ENCODE measurements at regions not wholly inside any gene's neighbourhood (a gene's known extent, or its start where the extent isn't known, plus 50 kb on each side); places are given as distances from the start of the nearest gene placed in this dataset.

DNA sequence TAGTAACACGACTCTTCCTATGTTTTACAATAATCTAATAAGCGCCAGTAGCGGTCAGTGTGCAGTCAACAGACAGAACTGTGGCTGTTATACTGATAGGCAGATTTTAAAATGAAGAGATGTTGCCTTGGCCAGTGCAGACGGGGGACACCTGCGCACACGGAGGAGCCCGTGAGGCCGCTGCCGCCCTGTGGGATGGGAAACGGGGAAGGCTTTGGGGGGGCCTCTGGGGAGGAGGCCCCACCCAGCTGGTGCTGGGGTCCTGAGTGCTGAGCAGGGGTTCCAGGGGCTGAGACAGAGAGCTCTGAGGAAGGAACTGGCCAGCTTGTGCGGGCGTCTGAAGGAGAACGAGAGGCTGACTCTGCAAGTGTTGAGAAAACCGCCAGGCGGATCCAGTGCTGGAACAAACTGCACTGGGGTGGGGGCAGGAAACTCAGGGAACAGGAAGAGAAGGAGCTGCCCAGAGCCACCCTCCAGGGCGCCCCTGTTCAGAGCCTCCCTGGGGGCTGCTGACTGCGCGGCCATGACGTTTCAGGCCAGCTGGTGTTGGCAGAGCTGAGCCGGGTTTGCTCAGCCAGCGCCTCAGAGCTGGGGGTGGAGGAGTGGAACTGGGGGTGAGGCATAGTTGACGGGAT lies 426.4 kb downstream of the TCERG1L start:
- no peak overlapping the region for H2AFZ ChIP-seq (ENCODE audit: low read length)
- TF ChIP-seq EZH2 (IDR thresholded peaks at IDR 0.05; ENCODE audit: low read length, unreplicated experiment) = no peak
- TF ChIP-seq, protein P1, sequence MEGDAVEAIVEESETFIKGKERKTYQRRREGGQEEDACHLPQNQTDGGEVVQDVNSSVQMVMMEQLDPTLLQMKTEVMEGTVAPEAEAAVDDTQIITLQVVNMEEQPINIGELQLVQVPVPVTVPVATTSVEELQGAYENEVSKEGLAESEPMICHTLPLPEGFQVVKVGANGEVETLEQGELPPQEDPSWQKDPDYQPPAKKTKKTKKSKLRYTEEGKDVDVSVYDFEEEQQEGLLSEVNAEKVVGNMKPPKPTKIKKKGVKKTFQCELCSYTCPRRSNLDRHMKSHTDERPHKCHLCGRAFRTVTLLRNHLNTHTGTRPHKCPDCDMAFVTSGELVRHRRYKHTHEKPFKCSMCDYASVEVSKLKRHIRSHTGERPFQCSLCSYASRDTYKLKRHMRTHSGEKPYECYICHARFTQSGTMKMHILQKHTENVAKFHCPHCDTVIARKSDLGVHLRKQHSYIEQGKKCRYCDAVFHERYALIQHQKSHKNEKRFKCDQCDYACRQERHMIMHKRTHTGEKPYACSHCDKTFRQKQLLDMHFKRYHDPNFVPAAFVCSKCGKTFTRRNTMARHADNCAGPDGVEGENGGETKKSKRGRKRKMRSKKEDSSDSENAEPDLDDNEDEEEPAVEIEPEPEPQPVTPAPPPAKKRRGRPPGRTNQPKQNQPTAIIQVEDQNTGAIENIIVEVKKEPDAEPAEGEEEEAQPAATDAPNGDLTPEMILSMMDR (conservative IDR thresholded peaks at IDR 0.05; ENCODE audit: low read depth, low read length) = no peak
- no peak for TF ChIP-seq EZH2phosphoT487 (IDR thresholded peaks at IDR 0.05; ENCODE audit: borderline replicate concordance, low read length)
- H3K4me1 ChIP-seq (ENCODE audit: insufficient read depth, low read length) = no peaks in the 10 kb centered on the region
- no peak overlapping the region for H3K27ac ChIP-seq (ENCODE audit: low read length)
- intact Hi-C loops (cut with micrococcal nuclease) = no loop called here
- no peaks in the 10 kb centered on the region for H3K27me3 ChIP-seq (ENCODE audit: low read length)
- no peaks in the 10 kb centered on the region for H3K9me3 ChIP-seq (ENCODE audit: low read length)
- no peak overlapping the region for H3K4me2 ChIP-seq (ENCODE audit: low read length)
- no peak overlapping the region for H3K9ac ChIP-seq (ENCODE audit: low read length)
- no peaks in the 10 kb centered on the region for H3K9me2 ChIP-seq (replicated peaks; ENCODE audit: low read length)
- ATAC-seq (no peak), DNase-seq (no peak)
- no TSS peak for BruUV-seq (replicated peaks)
- no peaks in the 10 kb centered on the region for H3F3A ChIP-seq (ENCODE audit: low read length, unreplicated experiment)
- no peaks in the 10 kb centered on the region for H4K20me1 ChIP-seq (ENCODE audit: low read length)
- no peaks in the 10 kb centered on the region for H3K36me3 ChIP-seq (ENCODE audit: low read depth, low read length)
- ChIA-PET POLR2A (ENCODE audit: unreplicated experiment) (no interaction called here), CTCF (no interaction called here)
- no peaks in the 10 kb centered on the region for H3K79me2 ChIP-seq (ENCODE audit: low read length)
- H3K4me3 ChIP-seq (ENCODE audit: low read length) = no peak overlapping the region

DNA sequence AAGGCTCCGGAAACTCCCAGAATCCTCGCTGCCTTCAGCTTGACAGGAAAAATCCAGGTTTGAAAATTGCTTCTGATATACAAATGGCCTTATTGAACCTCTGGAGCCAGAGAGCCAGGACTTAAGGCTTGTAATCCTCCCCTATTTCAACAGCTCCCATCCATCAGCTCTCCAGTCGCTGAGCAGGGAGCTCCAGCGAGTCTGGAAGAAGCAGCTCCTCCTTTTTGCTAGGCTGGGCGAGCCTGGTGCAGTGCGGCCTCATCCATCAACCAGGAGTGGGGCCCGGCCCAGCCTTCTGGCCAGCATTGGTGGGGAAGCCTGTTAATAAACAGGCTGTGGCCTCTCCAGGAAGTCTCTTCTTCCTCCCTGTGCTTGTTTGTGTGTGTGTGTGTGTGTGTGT lies 424.4 kb downstream of the TCERG1L start:
- ChIA-PET CTCF (no interaction called here), POLR2A (ENCODE audit: unreplicated experiment) (no interaction called here)
- intact Hi-C loops (cut with micrococcal nuclease) = no loop called here
- DNase-seq (no peak), ATAC-seq (no peak)
- H3K9me2 ChIP-seq (replicated peaks; ENCODE audit: low read length) = no peaks in the 10 kb centered on the region
- no peaks in the 10 kb centered on the region for H3K9me3 ChIP-seq (ENCODE audit: low read length)
- BruUV-seq (replicated peaks) = no TSS peak
- TF ChIP-seq, protein P1 (conservative IDR thresholded peaks at IDR 0.05; ENCODE audit: low read depth, low read length) = no peak
- TF ChIP-seq EZH2 (IDR thresholded peaks at IDR 0.05; ENCODE audit: low read length, unreplicated experiment) (no peak), EZH2phosphoT487 (IDR thresholded peaks at IDR 0.05; ENCODE audit: borderline replicate concordance, low read length) (no peak)
- no peak overlapping the region for H3K27ac ChIP-seq (ENCODE audit: low read length)
- H3K36me3 ChIP-seq (ENCODE audit: low read depth, low read length) = no peaks in the 10 kb centered on the region
- H3K27me3 ChIP-seq (ENCODE audit: low read length) = no peaks in the 10 kb centered on the region
- no peak overlapping the region for H3K9ac ChIP-seq (ENCODE audit: low read length)
- no peaks in the 10 kb centered on the region for H3K4me1 ChIP-seq (ENCODE audit: insufficient read depth, low read length)
- no peak overlapping the region for H3K4me3 ChIP-seq (ENCODE audit: low read length)
- H3F3A ChIP-seq (ENCODE audit: low read length, unreplicated experiment) = no peaks in the 10 kb centered on the region
- H3K4me2 ChIP-seq (ENCODE audit: low read length) = no peak overlapping the region
- no peaks in the 10 kb centered on the region for H4K20me1 ChIP-seq (ENCODE audit: low read length)
- H2AFZ ChIP-seq (ENCODE audit: low read length) = no peak overlapping the region
- H3K79me2 ChIP-seq (ENCODE audit: low read length) = no peaks in the 10 kb centered on the region

DNA sequence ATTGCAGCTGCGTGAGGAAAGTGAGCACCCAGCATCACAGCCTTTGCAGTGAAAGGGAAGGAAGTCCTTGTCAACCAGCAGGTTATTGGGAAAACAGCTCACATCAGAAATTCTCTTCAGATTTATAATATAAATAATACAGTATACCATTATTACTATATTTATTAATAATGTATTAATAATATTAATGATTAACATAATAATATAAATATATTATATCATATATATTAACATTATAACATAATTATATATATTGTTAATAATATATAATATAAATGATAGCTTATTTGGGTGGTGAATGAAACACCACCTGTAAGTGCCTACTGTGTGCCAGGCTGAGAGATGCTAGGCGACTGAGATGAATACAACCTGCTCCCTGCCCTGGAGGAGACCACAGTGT lies 423.0 kb downstream of the TCERG1L start:
- no TSS peak for BruUV-seq (replicated peaks)
- intact Hi-C loops (cut with micrococcal nuclease) = no loop called here
- no peak for TF ChIP-seq EZH2phosphoT487 (IDR thresholded peaks at IDR 0.05; ENCODE audit: borderline replicate concordance, low read length)
- TF ChIP-seq, protein P1 (conservative IDR thresholded peaks at IDR 0.05; ENCODE audit: low read depth, low read length) = no peak
- no peak for TF ChIP-seq EZH2 (IDR thresholded peaks at IDR 0.05; ENCODE audit: low read length, unreplicated experiment)
- no peak for DNase-seq
- no peaks in the 10 kb centered on the region for H3K79me2 ChIP-seq (ENCODE audit: low read length)
- no peaks in the 10 kb centered on the region for H3K4me1 ChIP-seq (ENCODE audit: insufficient read depth, low read length)
- no peaks in the 10 kb centered on the region for H4K20me1 ChIP-seq (ENCODE audit: low read length)
- no peak overlapping the region for H3K4me3 ChIP-seq (ENCODE audit: low read length)
- no peaks in the 10 kb centered on the region for H3K9me2 ChIP-seq (replicated peaks; ENCODE audit: low read length)
- no peaks in the 10 kb centered on the region for H3K9me3 ChIP-seq (ENCODE audit: low read length)
- ATAC-seq = no peak
- ChIA-PET CTCF (no interaction called here), POLR2A (ENCODE audit: unreplicated experiment) (no interaction called here)
- H3K27ac ChIP-seq (ENCODE audit: low read length) = no peak overlapping the region
- no peaks in the 10 kb centered on the region for H3K36me3 ChIP-seq (ENCODE audit: low read depth, low read length)
- no peaks in the 10 kb centered on the region for H3K27me3 ChIP-seq (ENCODE audit: low read length)
- no peaks in the 10 kb centered on the region for H3F3A ChIP-seq (ENCODE audit: low read length, unreplicated experiment)
- H3K4me2 ChIP-seq (ENCODE audit: low read length) = no peak overlapping the region
- no peak overlapping the region for H2AFZ ChIP-seq (ENCODE audit: low read length)
- no peak overlapping the region for H3K9ac ChIP-seq (ENCODE audit: low read length)
